ENCODE measurements at regions not wholly inside any gene's neighbourhood (a gene's known extent, or its start where the extent isn't known, plus 50 kb on each side); places are given as distances from the start of the nearest gene placed in this dataset.

DNA sequence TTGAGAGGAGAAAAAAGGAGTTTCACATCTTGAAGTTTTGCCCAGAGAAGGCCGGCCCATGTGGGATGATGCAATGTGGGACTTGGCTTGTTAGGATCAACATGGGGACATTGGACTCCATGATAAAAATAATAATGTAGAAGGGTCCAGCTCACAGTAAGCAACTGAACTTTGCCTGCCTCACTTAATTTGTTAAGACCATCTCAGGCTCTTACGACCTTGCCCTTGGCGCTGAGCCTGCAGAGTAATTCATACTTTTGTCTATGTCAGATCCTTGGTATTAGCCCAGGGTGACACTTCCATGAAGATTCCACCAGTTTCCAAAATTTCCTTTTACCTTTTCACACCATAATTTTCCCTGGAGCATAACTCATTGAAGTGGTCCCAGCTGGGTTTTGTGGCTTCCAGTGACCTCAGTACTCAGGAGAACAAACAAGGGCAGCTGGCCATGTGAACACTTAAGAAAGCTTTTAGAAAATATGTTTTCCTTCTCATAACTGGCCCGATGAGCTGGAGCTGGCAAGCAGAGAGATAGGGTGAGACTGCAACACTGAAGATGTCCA lies 315.4 kb upstream of the RASGRP1 start:
- DNase-seq (ENCODE audit: low read depth in 1 of 2, low spot score in 1 of 2), result no peak

DNA sequence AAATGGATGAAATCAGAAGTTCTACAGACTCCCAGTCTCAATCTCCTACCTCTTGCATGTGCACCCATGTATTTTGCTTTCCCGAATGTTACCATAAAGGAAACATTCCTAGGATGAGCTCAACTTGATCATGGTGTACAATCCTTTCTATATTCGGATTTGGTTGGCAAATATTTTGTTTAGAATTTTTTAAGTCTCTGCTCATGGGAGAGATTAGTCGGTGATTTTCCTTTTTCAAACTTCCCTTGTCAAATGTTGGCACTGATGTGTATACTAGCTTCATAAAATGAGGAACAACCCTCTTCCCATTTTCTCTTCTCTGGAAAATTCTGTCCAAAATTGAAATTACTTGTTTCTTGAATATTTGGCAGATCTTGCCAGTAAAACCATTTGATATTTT lies 317.6 kb upstream of the RASGRP1 start:
- no peak for DNase-seq (ENCODE audit: low read depth in 1 of 2, low spot score in 1 of 2)

DNA sequence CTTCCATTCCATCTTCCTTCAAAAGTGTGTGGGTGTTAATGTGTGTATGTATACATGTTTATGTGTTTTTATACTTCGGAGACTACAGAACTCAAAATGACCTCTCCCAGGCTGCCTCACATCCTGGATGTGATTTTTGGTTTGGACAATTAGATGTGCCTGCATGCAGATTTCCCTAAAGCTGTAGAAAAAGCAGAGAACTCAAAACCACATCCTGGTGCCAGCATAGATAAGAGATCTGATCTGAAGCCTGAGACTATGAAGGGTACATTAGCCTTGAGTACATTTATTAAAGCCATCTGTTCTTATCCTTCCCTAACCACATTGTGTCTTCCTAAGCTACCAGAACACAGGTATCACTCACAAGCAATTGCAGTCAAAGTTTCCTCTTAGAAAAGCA lies 319.4 kb upstream of the RASGRP1 start:
- no peak for DNase-seq (ENCODE audit: low read depth in 1 of 2, low spot score in 1 of 2)

DNA sequence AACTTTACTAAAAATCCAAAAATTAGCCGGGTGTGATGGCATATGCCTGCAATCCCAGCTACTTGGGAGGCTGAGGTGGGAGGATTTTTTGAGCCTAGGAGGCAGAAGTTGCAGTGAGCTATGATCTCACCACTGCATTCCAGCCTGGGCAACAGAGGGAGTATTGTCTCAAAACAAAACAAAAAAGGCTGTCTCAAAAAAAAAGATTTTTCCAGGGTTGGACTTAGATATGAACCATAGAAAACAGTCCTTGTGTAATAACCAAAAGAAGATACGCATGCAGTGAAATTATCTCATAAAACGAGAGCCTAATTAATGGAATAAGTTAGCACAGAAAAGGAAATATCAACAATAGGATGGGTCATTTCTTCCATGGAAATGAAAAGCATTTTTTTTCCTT lies 320.4 kb upstream of the RASGRP1 start:
- no peak for DNase-seq (ENCODE audit: low read depth in 1 of 2, low spot score in 1 of 2)

DNA sequence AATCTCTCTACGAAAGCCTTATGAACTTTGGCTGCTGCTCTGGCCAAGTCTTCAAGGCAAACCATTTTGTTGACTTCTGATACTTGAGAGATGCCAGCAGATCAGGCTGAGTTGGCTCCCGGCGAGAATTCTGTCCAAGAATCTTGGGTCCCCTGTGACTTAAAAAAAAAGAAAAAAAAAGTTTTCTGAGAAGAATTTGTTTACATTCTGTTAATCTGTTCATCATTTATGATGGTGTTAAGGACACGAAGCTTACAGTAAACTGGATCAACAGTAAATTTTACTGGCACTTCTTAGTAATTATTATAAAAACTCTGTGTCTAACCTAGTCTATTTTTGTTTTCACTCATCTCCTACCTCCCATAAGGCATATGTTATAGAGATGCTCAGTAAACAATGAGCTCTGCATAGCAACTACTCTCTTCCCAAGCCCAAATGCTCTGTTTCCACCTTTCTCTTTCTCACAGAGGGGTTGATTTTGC lies 320.9 kb upstream of the RASGRP1 start:
- no peak for DNase-seq (ENCODE audit: low read depth in 1 of 2, low spot score in 1 of 2)

DNA sequence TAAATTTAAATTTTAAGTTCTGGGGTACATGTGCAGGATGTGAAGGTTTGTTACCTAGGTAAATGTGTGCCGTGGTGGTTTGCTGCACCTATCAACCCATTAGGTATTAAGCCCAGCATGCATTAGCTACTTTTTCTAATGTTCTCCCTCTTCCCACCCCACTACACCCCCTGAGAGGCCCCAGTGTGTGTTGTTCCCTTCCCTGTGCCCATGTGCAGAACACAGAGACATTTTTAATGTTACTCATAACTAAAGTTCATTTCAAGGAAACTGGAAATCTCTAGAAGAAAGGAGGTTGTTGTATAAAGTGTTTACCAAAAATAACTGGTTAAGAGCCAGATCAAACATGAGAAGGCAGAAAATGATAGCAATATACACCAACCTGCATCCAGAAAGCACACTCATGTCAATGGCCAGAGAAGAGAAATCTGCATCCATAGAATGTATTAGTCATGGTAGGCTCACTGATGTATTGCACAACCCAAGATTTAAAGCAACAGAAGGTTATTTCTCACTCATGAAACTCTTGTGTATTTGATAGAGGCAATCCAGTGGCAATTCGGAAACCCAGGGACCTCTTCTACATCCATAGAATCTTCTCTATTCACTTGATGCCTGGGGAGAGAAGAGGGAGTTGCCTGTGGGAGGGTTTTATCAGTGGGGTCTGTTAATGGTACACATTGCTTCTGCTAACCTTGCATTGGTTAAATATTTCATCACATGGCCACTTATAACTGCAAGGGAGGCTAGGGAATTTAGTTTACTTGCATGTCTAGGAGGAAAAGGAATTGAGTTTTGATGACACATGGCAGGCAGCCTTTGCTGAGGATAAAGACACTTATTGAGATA lies 321.9 kb upstream of the RASGRP1 start:
- no peak for DNase-seq (ENCODE audit: low read depth in 1 of 2, low spot score in 1 of 2)

DNA sequence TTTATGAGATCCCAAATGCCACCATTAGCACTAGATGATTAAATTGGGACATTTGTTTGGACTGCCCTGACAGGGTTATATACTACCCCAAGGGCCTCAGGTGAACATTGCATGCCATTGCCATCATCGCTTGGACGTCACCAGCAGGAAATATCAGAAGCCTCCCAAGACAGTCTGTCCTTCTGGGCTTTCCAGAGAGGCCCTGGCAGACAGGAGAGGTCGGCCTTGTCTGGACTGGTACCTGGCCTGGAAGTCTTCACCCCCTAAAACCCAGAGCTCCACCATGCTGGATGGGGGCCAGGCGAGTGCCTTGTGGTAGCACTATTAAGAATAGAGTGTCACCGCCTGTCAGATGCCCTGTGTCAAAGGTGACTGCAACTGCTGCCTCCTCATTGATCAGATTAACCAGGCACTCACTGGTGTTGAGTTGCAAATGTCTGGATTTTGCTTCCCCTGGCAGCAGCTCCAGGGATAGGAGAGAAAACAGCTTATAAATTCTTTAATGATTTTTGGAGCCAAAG lies 324.1 kb upstream of the RASGRP1 start:
- no peak for DNase-seq (ENCODE audit: low read depth in 1 of 2, low spot score in 1 of 2)

DNA sequence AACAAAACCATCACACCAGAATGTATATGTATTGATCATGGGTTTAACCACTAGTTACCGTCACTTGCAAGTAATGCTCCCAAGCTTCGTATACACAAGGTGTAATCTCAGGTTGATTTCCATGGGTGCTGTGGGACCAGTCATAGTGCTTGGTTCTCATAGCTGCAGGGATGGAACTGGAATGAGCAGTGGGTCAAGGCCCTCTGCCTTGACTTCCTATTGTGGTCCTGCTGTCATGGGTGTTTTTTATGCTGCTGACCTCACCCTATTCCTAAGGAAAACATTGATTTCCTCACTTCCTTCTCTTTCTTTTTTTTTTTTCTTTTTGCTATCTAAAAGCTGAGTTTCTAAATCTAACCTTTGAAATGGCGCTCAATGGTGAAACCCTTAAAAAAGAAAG lies 325.6 kb upstream of the RASGRP1 start:
- DNase-seq (ENCODE audit: low read depth in 1 of 2, low spot score in 1 of 2), result no peak

DNA sequence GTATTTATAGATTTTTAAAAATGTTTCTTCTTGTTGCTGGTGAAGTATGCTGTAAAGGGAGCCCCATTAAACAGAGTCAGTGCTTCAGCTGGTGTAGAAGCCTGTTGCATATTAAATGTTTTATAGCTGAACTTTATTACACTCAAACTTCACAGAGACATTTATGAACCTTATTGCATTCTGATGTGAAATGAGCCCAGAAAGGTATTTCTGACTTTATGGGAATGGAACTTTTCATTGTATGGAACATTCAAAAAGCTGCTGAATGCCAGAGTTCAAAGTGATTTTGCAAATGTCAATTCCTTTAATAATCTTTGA lies 329.3 kb upstream of the RASGRP1 start:
- DNase-seq (ENCODE audit: low read depth in 1 of 2, low spot score in 1 of 2), result no peak

DNA sequence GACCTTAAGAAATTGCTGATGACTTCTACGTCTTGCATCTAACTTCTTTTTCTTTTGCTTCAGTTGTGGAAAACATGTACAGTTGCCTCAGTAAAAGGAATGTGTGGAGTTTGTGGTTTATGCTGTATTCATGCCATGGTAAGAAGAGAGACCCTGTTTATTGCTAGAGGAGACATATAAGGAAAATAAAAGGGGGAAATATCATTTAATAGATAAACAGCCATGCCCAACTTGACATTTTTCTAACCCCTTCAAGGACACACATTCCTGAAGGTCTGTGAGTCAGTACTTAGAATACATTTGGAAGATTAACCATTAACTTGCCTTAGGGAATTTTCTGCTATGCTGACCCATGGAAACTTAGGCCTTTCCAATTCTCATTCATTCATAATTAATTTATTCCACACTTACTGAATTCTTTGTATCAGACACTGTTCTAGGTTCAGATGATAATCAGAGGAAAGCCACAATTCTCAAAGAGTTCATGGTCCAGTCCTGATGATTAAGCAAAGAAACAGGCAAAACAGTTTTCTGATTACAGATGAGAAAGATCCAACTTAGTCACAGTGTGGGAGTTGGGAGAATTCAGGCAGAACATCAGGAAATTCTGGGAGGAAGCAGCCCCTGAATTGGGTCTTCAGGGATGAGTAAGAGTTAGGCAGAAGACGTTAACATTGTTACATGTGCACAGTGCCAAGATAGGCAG lies 329.8 kb upstream of the RASGRP1 start:
- no peak for DNase-seq (ENCODE audit: low read depth in 1 of 2, low spot score in 1 of 2)

DNA sequence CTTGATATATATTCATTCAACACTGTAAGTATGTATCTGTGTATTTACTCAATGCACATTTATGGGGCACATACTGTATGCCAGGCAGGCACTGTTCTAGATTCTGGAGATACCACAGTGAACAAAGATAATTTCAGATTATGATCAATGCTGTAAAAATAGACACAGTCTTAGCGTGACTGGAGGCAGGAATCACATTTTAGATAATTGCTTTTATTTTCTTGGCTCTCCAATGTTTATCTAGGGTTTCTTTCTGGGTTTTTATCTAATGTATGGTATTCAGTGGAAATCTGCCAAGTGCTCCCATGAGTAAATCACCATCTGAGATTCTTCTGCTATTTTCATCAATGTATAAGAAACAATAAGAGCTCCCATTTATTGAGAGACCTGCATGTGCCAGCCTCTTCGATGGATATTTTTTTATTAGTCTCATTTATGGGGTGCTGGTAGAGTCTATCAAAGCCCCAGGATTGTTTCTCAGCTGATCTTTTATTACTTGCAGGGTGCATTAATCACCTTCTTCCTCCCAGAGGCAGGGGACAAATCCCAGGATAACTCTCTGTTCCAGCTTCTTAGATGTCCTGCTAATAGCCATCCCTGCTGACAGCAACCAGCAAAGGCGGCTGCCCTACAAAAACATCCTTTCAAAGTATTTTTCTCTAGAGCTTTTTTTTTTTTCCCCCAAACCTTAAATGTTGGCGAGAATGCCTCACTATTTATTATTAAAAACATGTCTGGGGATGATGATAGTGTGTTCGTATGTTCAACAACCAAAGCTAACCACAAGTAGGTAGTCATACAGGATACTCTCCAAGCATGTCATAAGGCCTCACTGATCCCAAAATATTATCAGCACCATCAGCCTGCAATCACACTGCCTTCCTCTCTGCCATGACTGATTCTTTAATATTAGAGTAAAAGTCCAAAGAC lies 331.0 kb upstream of the RASGRP1 start:
- DNase-seq (ENCODE audit: low read depth in 1 of 2, low spot score in 1 of 2), result no peak

DNA sequence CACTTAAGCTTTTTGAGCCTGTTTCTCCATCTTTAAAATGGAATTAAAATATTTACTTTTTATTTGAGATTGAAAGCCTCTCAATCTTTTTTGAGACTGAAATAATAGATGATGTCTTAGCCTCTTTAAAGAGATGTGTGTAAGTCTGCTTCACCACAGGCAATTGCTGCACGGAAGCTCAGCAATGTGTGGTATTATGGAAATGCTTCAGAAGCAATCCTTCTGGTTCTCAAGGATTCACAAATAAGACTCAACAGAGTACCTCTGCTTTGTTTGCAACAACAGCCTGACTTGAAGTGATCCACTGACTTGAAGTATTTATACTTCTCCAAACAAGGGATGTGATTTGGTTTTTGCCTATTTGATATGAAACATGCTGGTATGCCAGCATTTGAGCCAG lies 332.0 kb upstream of the RASGRP1 start:
- no peak for DNase-seq (ENCODE audit: low read depth in 1 of 2, low spot score in 1 of 2)

DNA sequence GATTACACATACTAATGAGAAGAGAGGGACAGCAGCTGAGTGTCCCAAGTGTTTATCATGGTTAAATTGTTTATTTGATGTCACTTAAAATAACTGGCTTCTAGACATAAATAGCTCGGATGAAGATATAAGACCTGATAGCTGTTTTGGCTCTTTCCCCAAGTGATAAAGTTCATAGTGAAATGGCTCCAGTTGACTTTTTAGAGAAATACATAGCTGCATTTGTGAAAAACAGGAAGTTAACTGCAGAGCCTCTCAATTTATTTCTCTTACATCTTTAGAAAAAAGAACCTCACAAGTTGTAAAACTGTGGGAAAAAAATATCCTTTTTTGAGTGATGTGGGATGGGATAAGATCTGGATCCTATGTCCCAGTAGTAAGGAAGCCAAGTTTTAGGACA lies 332.9 kb upstream of the RASGRP1 start:
- no peak for DNase-seq (ENCODE audit: low read depth in 1 of 2, low spot score in 1 of 2)

DNA sequence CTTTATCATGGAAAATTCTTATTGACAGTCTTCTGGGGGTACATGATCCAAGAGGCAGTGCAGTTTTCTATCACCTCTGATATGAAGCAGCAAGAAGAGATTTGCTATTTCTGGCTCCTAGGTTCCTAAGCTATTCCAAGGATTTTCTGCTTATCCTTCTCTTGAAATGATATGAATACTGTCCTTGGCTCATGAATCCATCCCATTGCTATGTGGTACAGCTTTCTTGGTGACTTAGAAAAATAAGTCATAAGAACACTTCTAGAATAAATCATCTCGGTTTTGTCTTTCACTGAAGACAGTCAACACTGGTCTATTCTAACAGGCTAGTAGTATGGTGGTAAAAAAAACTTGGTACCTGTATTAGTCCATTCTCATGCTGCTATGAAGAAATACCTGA lies 333.6 kb upstream of the RASGRP1 start:
- no peak for DNase-seq (ENCODE audit: low read depth in 1 of 2, low spot score in 1 of 2)

DNA sequence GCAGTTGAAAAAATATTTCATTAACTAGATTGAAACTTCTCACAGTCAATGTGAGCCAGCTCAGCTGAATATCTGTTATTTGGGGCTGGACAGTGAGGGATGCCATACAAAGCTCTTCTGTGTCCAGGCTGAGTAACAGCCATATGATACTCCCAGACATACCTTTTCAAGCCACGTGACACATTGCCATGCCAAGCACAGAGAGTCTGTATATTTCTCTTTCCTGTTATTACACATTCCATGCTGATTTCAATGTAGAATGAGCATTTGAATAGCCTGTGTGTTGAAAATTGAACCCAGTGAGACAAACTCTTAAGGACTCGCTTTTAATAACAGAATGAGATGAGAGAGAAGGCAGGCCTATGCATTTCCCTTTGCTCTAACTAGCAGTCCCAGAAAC lies 334.7 kb upstream of the RASGRP1 start:
- no peak for DNase-seq (ENCODE audit: low read depth in 1 of 2, low spot score in 1 of 2)

DNA sequence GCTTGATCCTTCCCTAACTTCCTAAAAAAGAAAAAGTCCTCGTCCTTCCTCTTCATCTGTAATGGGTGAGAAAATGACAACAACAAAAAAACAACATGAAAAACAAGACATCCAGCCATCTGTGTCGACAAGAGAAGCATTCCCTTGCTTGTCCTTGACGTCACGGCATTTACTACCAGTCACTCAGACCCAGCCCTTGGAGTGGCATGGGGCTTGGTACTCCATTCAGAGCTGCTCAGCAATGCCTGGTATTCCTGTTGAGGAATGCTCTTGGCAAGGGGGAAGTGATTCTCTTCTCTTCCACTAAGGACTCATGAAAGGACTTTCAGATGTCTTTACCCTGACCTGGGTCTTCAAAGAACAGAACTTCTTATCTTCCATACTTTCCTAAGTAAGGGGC lies 339.7 kb upstream of the RASGRP1 start:
- DNase-seq (ENCODE audit: low read depth in 1 of 2, low spot score in 1 of 2), result no peak

DNA sequence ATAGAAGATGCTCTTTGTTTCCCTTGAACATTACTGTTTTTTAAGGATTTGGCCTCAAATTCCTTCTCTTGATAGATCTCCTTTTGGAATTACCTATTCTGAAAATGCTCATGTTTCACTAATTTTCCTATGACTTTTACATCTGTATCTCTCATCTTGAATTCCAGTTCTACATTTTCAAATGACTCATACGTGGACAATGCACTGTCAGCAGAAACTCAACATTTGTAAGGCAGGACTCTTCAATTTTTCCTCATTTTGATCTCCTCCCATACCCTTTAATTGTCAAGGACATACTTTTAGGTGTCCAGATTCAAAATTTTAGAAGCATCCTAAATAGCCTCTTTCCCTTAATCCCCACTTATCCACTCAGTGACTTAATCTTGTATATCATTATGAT lies 341.0 kb upstream of the RASGRP1 start:
- DNase-seq (ENCODE audit: low read depth in 1 of 2, low spot score in 1 of 2), result no peak

DNA sequence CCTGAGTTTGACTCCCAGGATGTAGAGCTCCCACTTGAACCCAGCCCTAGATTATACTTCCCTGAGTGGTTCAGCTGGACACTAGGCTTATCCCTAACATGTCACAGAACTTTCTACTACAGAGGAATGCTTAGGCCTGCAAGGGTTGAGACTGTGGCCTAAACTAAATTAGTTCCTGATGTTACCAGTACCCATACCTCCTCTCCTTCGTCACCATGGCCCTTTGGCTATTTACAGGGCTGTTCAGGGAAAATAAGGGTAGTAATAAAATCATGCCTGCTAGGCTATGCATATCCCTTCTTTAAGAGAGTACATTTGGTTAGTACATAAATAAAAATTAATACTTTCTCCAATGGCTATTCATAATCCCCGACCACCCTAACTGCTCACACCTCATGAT lies 356.4 kb upstream of the RASGRP1 start:
- DNase-seq (ENCODE audit: low read depth in 1 of 2, low spot score in 1 of 2), result no peak

DNA sequence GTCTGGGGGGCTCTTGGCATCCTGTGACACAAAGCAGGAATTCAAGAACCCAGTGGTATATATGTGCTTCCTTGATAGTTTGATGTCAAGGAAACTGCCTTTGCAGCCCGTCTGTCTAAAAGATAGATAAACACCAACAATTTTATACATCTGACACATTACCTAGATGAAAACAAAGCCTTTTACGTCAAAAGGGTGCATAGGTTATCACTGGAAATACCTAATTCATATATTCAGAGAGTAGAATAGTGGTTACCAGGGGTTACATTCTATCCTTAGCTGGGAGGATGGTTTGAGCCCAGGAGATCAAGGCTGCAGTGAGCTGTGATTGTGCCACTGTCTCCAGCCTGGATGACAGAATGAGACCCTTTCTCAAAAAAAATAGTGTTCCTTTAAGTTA lies 356.9 kb upstream of the RASGRP1 start:
- no peak for DNase-seq (ENCODE audit: low read depth in 1 of 2, low spot score in 1 of 2)

DNA sequence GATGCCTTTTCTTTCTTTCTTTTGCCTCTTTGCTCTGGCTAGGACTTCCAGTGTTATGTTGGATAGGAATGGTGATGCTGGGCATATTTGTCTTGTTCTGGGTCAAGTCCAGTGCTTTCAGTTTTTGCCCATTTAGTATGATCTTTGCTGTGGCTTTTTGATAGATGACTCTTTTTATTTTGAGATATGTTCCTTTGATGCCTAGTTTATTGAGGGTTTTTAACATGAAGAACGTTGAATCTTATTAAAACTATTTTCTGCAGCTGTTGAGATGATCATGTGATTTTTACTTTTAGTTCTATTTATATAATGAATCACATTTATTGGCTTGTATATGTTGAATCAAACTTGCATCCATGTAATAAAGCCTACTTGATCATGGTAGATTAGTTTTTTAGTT lies 363.8 kb upstream of the RASGRP1 start:
- DNase-seq (ENCODE audit: low read depth in 1 of 2, low spot score in 1 of 2), result no peak

Data from activated CD4-positive, alpha-beta T cell treated with anti-CD3 and anti-CD28 coated beads, Interleukin-2, amount 50 U/mL, for 24 hours (primary cell).